A673 (cell line): ENCODE measurements at regions not wholly inside any gene's neighbourhood (a gene's known extent, or its start where the extent isn't known, plus 50 kb on each side); places are given as distances from the start of the nearest gene placed in this dataset.

Experiments
- BruUV-seq: library from RNA; stranded (reverse); fragments of 400-500 nt; replicated peaks from 2 replicates; lab custom pipeline; 2021; lab: Mats Ljungman, UMichigan
- CTCF ChIA-PET: fragments of 300-600 bp; sonication (Branson Sonifier 250); formaldehyde crosslinking; loops from one replicate; lab custom pipeline; 2022; ENCODE audit warnings: antibody characterized with exemption; lab: Charles Lee
- POLR2A ChIA-PET: fragments of 300-600 bp; sonication (Branson Sonifier 250); formaldehyde crosslinking; loops from one replicate; lab custom pipeline; 2022; ENCODE audit warnings: antibody characterized with exemption; ENCODE audit not compliant: low non-redundant PET; lab: Charles Lee
- DNase-seq: peaks from one replicate; pipeline ENCODE4 v3.0.0-alpha.2; 2015; ENCODE audit warnings: low spot score
- H3K27ac ChIP-seq: fragments of 200-600 bp; sonication (generic); 2 replicates; pipeline ENCODE4 v1.5.1; 2016; ENCODE audit warnings: mixed run types, low read depth, mild to moderate bottlenecking, mixed read lengths, antibody characterized with exemption, low read length; ENCODE audit not compliant: poor library complexity, severe bottlenecking
- H3K27me3 ChIP-seq: fragments of 200-600 bp; sonication (generic); replicated peaks from 2 replicates; pipeline ENCODE4 v1.6.1; 2017; ENCODE audit warnings: mixed run types, low read depth, mild to moderate bottlenecking, mixed read lengths, antibody characterized with exemption, low read length; ENCODE audit not compliant: insufficient read depth, poor library complexity
- H3K36me3 ChIP-seq: fragments of 200-600 bp; sonication (generic); 2 replicates; pipeline ENCODE4 v1.6.1; 2016; ENCODE audit warnings: mixed run types, mild to moderate bottlenecking, mixed read lengths, antibody characterized with exemption, low read length; ENCODE audit not compliant: insufficient read depth, poor library complexity, severe bottlenecking
- H3K4me1 ChIP-seq: fragments of 200-600 bp; sonication (generic); 2 replicates; pipeline ENCODE4 v1.6.1; 2017; ENCODE audit warnings: mixed run types, mild to moderate bottlenecking, mixed read lengths, antibody characterized with exemption, low read length; ENCODE audit not compliant: insufficient read depth, poor library complexity, severe bottlenecking
- H3K4me3 ChIP-seq: fragments of 200-600 bp; sonication (generic); 2 replicates; pipeline ENCODE4 v1.5.1; 2016; ENCODE audit warnings: low read depth, mixed run types, mild to moderate bottlenecking, mixed read lengths, low read length; ENCODE audit not compliant: poor library complexity, severe bottlenecking
- H3K9me3 ChIP-seq: fragments of 200-600 bp; sonication (generic); 2 replicates; pipeline ENCODE4 v1.6.1; 2016; ENCODE audit warnings: mixed run types, low read depth, mild to moderate bottlenecking, mixed read lengths, antibody characterized with exemption, low read length; ENCODE audit not compliant: poor library complexity, severe bottlenecking
- CTCF ChIP-seq: fragments of 300-800, 200-600 bp; sonication (generic); conservative IDR thresholded peaks from 2 replicates; pipeline ENCODE4 v1.5.1; 2017; ENCODE audit warnings: low read depth, mild to moderate bottlenecking, antibody characterized with exemption, low read length, moderate library complexity, mixed read lengths
- EZH2 ChIP-seq: fragments of 200-600 bp; sonication (generic); IDR thresholded peaks from 2 replicates; pipeline ENCODE4 v1.6.1; 2017; ENCODE audit warnings: borderline replicate concordance, low read depth, mild to moderate bottlenecking, mixed read lengths, antibody characterized with exemption, low read length; ENCODE audit not compliant: poor library complexity, severe bottlenecking
- intact Hi-C: fragments of 100-400 bp; cut with micrococcal nuclease; formaldehyde crosslinking; loops from one replicate; pipeline ENCODE4 v1.10.0; 2022; ENCODE audit not compliant: unreplicated experiment

- no peak overlapping the region for H3K4me3 ChIP-seq
- H3K9me3 ChIP-seq = peaks cover 32% of the 10 kb centered on the region
- no peak for DNase-seq
- ChIA-PET POLR2A (no interaction called here), CTCF (no interaction called here)
- intact Hi-C loops = no loop called here
- no peaks in the 10 kb centered on the region for H3K4me1 ChIP-seq
- TF ChIP-seq EZH2 (no peak), CTCF (no peak)
- no peaks in the 10 kb centered on the region for H3K27me3 ChIP-seq
- H3K27ac ChIP-seq = no peak overlapping the region
- no peaks in the 10 kb centered on the region for H3K36me3 ChIP-seq
- no TSS peak for BruUV-seq
Observed at GRCh38 chr15:27699699-27700098, 399.4 kb downstream of the OCA2 start.

- ChIA-PET CTCF (no interaction called here), POLR2A (no interaction called here)
- Histone ChIP-seq H3K36me3 (no peaks in the 10 kb centered on the region), H3K27me3 (no peaks in the 10 kb centered on the region), H3K9me3 (peaks cover 32% of the 10 kb centered on the region), H3K27ac (no peak overlapping the region), H3K4me3 (no peak overlapping the region), H3K4me1 (no peaks in the 10 kb centered on the region)
- no peak for TF ChIP-seq CTCF
- TF ChIP-seq EZH2 = no peak
- no TSS peak for BruUV-seq
- intact Hi-C loops = no loop called here
- no peak for DNase-seq
Observed at GRCh38 chr15:27696530-27696929, 402.6 kb downstream of the OCA2 start.

GRCh38 chr15:27695726-27696125 is 403.4 kb downstream of the OCA2 start:
- Histone ChIP-seq H3K4me1 (no peaks in the 10 kb centered on the region), H3K36me3 (no peaks in the 10 kb centered on the region), H3K9me3 (peaks cover 36% of the 10 kb centered on the region), H3K4me3 (no peak overlapping the region), H3K27me3 (no peaks in the 10 kb centered on the region), H3K27ac (no peak overlapping the region)
- DNase-seq = no peak
- no TSS peak for BruUV-seq
- CTCF ChIA-PET = no interaction called here
- no peak for TF ChIP-seq CTCF
- TF ChIP-seq EZH2 = no peak
- POLR2A ChIA-PET = no interaction called here
- intact Hi-C loops = no loop called here
